Upper lobe of right lung (tissue), 1 donor: ENCODE measurements at regions not wholly inside any gene's neighbourhood (a gene's known extent, or its start where the extent isn't known, plus 50 kb on each side); places are given as distances from the start of the nearest gene placed in this dataset.

Experiments used
- ATAC-seq: fragments of 200-7000 bp; cut with Tn5 transposase; one replicate; pipeline ENCODE4 v1.9.1; 2020; ENCODE audit warnings: mild to moderate bottlenecking, moderate library complexity
- DNase-seq: peaks from one replicate; pipeline ENCODE4 v3.0.0-alpha.2; 2020
- H3K27ac ChIP-seq: fragments of 200-600 bp; one replicate; pipeline ENCODE4 v1.8.0; 2022
- H3K27me3 ChIP-seq: fragments of 200-600 bp; one replicate; pipeline ENCODE4 v1.8.0; 2022; ENCODE audit warnings: mild to moderate bottlenecking
- H3K36me3 ChIP-seq: fragments of 200-600 bp; one replicate; pipeline ENCODE4 v1.8.0; 2022
- H3K4me1 ChIP-seq: fragments of 200-600 bp; one replicate; pipeline ENCODE4 v1.8.0; 2022
- H3K4me3 ChIP-seq: fragments of 200-600 bp; one replicate; pipeline ENCODE4 v1.8.0; 2022; ENCODE audit warnings: mild to moderate bottlenecking
- H3K9me3 ChIP-seq: fragments of 200-600 bp; one replicate; pipeline ENCODE4 v1.8.0; 2022
- CTCF ChIP-seq: fragments of 200-600 bp; IDR thresholded peaks from one replicate; pipeline ENCODE4 v1.8.0; 2022; ENCODE audit warnings: antibody characterized with exemption
- intact Hi-C: fragments of 100-400 bp; cut with DNase I; formaldehyde crosslinking; loops from one replicate; pipeline ENCODE4 v1.11.0; 2022
- donor health status: DM: no; HTN: yes; CAD: no; lungs with severe emphysema.

DNA sequence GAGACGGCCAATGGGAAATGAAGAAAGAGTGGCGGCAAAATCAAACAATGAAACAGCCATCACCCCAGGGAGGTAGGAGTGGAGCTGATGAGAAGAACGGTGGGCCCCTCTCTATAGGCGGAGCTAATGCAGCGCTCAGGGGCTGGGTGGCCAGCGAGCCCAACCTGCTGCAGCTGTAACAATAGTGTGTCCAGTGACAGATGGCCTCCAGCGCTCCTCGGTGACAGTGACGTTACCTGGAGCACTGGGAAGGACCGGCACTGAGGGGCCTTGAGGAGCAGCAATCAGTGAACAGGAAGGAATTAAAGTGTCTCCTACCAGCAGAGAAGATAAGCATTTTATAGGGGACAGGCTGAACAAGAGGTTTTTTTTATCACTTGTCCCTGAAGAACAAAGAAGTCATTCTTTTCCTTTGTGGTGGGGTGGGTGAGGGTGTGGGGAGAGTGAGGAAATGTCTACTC is 81.6 kb downstream of the FOXA2 start:
- intact Hi-C loops = no loop called here
- H3K4me3 ChIP-seq = no peak overlapping the region
- no peaks in the 10 kb centered on the region for H3K27me3 ChIP-seq
- DNase-seq (no peak), ATAC-seq (no peak)
- no peak overlapping the region for H3K27ac ChIP-seq
- no peaks in the 10 kb centered on the region for H3K36me3 ChIP-seq
- no peaks in the 10 kb centered on the region for H3K4me1 ChIP-seq
- TF ChIP-seq CTCF = no peak
- H3K9me3 ChIP-seq = no peaks in the 10 kb centered on the region

GRCh38 chr20:22501566-22502344 is 82.6 kb downstream of the FOXA2 start:
- no peak overlapping the region for H3K27ac ChIP-seq
- no peaks in the 10 kb centered on the region for H3K9me3 ChIP-seq
- intact Hi-C loops = no loop called here
- H3K36me3 ChIP-seq = no peaks in the 10 kb centered on the region
- no peaks in the 10 kb centered on the region for H3K4me1 ChIP-seq
- no peak for TF ChIP-seq CTCF
- no peak for DNase-seq
- no peak overlapping the region for H3K4me3 ChIP-seq
- H3K27me3 ChIP-seq = no peaks in the 10 kb centered on the region
- no peak for ATAC-seq

DNA sequence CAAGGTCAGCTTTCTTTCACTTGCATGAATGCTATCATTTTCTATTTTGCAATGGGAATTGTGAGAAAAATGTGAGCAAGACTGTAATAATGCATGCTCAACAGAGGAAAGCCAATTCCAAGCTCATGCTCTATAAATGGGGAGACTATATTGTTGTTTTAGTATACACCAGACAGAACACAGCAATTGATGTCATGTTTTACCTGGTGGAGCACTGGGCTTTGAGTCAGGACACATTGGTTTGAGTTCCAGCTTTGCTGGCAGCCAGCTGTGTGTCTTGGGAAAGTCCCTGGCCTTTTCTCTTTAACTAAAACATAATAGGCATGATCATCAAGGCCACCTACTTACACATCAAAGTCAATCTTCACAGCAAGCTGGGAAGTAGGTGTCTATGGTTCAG is 83.3 kb downstream of the FOXA2 start:
- DNase-seq (no peak), ATAC-seq (no peak)
- Histone ChIP-seq H3K9me3 (no peaks in the 10 kb centered on the region), H3K4me3 (no peak overlapping the region), H3K27me3 (no peaks in the 10 kb centered on the region), H3K4me1 (no peaks in the 10 kb centered on the region), H3K27ac (no peak overlapping the region), H3K36me3 (no peaks in the 10 kb centered on the region)
- intact Hi-C loops = no loop called here
- TF ChIP-seq CTCF = no peak

DNA sequence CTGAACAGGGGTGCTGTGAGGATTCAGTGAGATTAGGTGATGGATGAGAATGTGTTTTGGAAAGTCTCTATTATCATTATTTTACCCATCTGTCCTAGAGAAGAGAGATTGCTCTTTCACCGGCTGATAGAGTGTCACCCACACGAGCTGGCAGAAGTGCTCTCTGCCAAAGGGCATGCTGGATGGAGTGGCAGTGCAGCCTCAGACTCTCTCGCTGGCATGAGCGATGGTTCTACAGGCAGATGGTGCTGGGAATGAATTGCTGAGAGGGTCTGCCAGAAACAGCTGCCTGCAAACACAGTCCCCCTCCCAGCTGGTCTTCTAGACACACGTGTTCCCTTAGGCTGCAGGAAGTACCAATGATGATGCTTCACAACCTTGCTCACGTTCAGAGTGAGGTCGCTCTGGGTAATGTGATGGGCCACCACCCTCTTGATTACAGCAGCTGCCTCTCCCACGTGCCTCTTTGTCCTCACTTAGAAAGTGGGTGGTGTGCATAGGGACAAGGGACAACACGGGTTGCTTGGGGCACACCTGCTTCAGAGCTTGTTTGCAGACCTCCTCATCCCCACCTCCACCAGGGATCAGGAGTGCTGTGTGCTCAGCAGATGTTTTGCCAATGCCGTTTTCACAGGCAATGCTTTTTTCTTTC is 84.7 kb downstream of the FOXA2 start:
- H3K36me3 ChIP-seq = no peaks in the 10 kb centered on the region
- DNase-seq = no peak
- no peak for ATAC-seq
- no peak overlapping the region for H3K4me3 ChIP-seq
- no peak overlapping the region for H3K27ac ChIP-seq
- H3K4me1 ChIP-seq = no peaks in the 10 kb centered on the region
- no peaks in the 10 kb centered on the region for H3K9me3 ChIP-seq
- intact Hi-C loops = no loop called here
- no peak for TF ChIP-seq CTCF
- no peaks in the 10 kb centered on the region for H3K27me3 ChIP-seq

- Histone ChIP-seq H3K9me3 (no peaks in the 10 kb centered on the region), H3K36me3 (no peaks in the 10 kb centered on the region), H3K4me3 (no peak overlapping the region), H3K27me3 (no peaks in the 10 kb centered on the region), H3K4me1 (no peaks in the 10 kb centered on the region), H3K27ac (no peak overlapping the region)
- no peak for DNase-seq
- intact Hi-C loops = no loop called here
- no peak for ATAC-seq
- no peak for TF ChIP-seq CTCF
These were observed 87.6 kb downstream of the FOXA2 start for GRCh38 chr20:22496817-22497216.
